Middle frontal gyrus (tissue), 1 donor: ENCODE measurements at regions not wholly inside any gene's neighbourhood (a gene's known extent, or its start where the extent isn't known, plus 50 kb on each side); places are given as distances from the start of the nearest gene placed in this dataset.
"Not testable (repeated sequence)": the region's sequence is repeated elsewhere in the genome, so short reads cannot be mapped to it uniquely, and the experiment has no call there.

ENCODE experiments used
- DNase-seq: peaks from one replicate; pipeline ENCODE4 v3.0.0-alpha.2; 2015; ENCODE audit warnings: low spot score; ENCODE audit errors: extremely low spot score

DNA sequence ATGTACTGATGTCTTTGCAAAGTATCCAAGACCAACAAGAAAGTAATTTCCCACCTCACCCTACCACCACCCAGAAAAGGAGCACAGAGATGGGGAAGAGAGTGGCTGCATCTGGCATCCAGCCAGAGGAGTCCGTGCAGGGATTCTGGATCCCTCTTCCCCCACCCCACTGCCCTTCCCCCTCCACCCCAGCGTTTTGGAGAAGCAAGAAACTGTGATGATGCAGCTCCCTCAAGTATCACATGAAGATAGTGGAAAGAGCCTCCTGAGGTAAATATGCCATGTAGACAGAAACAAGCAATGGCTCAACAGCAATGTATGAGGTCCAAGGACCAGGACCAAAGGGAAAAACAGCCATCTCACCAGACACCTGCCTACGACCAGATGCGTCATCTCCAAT lies 153.8 kb downstream of the DEPDC1B start:
- DNase-seq = no peak

DNA sequence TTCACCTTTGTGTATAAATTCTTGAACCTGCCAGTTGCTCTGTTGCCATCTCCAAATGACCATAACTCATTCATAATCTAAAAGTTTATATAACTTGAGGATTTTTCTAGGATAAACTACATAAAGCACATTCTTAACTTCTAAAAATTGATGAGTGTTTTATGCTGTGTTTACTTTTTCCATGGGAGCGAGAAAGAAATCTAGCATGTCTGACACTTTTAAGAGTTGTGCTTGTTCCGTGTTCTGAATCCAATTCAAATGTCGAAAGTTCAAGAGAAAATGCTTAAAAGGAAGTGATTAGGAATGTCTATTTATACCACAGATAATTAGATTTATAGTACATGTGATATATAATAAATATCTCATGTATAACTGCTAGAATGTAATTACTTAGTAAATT lies 154.4 kb downstream of the DEPDC1B start:
- no peak for DNase-seq

DNA sequence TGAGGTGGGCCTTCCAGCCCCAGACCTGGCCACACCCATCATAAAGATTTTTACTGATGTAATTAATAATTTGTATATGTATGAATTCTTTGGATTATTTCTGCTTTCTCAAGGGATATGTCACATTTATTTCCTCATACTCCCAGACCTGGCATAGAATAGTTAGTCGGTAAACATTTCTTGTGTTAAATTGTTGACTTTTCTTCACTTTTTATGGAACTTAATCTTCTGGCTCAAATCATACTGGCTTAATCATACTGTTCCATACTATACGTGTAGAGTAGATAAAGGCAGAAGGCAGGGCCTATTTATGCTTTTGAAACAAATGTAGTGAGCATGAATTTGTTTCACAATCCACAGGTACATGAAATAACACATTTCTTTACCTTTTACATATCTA lies 155.8 kb downstream of the DEPDC1B start:
- DNase-seq = no peak

DNA sequence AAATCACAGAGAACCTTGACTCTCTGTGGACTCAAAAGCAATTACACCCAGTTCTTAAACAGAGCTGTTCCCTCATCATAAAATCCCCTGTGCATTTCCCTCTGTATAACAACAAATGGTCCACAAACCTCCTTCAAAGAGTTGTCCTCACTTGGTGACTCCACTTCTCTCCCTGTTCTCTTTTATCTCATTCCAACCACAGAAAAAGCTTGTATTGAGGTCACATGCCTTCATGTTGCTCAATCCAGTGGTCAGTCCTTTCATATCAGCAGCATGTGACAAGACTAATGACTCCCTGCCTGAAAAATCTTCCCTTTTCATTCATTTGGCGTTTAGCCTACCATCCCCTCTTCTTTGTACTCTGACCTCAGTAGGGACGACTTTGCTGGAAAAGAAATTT lies 158.0 kb downstream of the DEPDC1B start:
- no peak for DNase-seq

DNA sequence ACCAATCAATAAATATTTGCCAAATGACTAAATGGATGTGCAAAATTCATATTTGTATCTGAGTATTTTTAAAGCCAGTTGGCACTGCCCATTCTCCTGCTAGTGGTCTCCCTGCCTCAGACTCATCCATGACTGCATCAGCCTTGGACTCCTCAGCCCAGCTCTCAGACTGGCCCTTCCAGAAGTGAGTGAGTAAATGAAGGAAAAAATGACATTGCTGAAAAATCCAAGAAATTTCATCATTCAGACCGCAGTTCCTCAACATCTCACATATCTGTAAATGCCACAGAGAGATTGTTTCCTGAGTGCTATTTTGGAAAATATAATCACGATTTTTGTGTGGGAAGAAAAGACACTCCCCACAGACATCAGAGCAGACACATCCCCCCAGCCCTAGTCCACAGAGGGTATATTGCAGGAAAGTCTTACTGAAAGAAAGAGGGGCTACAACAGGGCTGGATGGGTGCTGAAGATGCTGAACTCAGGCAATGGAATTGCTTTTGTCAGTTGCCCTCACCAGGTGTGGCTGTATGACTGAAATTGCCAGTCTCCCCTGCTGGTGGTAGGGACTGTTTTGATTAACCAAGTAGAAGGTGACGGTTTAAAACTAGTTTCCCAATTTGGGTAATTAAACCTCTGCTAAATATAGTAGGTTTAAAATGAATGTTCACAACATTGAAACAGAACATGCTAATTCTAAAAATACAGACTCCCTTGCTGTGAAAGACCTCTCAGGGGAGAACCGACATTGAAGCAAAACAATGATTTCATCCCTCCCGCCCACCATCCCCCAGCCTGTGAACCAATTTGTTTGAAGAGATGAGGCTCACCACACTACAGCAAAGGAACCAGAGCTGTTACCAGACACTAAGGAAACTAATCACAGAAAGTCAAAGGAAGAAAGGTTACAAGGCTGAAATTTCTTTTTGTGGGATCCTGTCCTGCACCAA lies 158.8 kb downstream of the DEPDC1B start:
- no peak for DNase-seq

DNA sequence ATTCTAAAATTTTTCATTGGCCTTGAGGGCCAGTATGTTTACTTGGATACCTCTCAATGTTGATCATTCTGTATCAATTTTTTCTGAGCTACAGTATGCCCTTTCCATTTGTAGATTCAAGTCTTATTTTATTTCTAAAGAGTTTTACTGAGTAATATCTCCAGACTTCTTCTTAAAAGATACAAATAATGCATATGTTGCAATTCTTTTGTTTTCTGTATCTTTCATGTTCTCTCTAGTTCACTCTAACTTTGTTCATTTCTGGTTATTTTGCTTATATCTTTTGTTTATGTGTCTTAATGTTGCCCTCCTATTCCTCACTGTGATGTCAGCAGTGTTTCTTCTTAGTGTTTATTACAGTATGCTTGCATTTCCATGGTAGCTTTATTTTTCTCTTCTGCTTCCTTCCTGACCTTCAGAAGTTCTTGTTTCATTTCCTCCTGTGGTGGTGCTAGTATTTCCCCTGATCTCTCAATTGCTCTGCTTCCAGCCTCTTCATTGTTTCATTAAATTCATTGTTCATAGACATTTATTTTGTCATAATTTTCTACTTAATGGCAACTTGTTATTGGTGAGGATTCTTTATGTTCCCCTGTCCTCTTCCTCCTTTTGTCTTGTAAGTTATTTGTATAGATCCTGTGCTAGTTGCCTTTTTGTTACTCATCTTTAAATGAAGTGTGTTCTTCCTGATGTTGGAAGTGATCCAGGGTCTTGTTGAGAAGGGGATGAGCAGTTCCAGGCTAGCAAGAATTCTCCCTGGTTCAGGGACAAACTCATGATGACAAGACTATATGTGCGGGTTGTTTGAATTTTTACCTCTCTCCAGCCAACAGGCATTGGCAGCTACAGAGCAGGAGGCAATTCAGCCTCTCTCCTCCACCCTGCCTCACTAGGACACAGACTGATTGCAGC lies 160.8 kb downstream of the DEPDC1B start:
- DNase-seq = no peak

DNA sequence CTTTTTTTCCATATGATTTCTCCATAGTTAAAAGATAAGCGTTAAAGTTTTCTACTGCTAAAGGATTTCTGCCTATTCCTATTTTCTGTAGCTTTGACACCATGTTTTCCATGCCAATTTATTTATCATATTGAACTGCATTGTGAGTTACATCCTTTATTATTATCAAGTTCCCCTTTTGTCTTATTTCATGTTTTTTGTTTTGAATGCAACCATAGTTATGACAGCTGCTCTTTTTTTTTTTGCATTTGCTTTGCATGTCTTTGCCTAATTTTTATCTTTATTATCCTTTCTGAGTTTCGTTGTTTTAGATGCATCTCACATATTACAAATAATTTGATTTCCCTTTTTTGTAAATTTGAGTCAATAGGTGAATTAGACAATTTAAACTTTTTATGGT lies 161.5 kb downstream of the DEPDC1B start:
- DNase-seq = no peak

DNA sequence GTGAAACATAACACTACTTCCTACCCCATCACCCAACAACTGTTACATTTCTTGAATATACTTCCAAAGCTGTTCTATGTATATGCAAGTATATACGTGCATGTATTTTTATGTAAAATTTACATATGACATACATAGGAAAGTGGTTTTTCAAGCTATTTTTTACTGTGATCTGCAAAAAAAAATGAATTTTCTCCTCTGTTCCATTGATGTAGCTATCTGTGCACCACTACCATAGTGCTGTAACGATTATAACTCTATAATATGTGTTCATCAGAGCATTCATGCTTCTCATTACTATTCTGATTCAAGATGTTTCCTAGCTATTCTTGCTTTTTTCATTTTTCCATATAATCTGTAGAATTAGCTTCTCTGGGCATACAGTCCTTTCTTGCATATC lies 164.0 kb downstream of the DEPDC1B start:
- DNase-seq = no peak

DNA sequence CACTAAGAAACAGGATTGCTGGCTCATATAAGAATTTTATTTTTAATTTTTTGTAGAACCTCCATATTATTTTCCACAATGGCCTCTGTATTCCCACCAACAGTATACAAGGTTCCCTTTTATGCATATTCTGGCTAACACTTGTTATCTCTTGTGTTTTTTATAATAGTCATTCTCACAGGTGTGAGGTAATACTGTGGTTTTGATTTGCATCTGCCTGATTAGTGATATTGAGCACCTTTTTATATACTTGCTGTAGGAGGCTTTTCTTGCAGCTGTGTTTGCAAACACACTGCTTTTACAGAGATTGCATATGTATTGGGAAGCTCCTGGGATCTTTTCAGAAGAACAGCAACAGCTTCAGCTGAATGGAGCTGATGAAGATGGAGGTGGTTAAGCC lies 164.8 kb downstream of the DEPDC1B start:
- DNase-seq = no peak

DNA sequence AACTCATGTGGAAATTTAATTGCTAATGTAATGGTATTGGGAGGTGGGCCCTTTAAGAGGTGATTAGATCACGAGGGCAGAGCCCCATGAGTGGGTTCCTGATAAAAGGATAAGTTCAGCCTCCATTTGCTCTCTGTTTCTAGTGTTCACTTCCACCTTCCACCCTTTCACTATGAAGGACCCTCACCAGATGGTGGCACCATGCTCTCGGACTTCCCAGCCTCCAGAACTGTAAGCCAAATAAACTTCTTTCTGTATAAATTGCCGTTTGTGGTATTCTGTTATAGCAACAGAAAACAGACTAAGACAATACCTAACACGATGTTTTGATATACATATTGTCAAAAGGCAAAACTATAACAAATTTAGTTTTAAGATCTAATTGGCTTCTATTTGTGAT lies 166.2 kb downstream of the DEPDC1B start:
- DNase-seq = no peak

DNA sequence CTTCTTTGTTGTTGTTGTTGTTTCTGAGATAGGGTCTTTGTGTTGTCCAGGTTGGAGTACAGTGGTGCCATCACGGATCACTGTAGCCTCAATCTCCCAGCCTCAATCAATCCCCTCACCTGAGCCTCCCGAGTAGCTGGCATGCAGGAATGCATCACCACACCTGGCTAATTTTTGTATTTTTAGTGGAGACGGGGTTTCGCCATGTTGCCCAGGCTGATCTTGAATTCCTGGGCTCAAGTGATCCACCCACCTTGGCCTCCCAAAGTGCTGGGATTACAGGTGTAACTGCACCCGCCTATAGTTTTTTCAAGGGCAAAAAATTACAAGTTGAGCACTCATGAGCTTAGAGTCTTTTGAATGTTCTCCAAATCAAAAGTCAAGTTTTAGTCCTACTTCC lies 167.2 kb downstream of the DEPDC1B start:
- DNase-seq = not testable (repeated sequence)

DNA sequence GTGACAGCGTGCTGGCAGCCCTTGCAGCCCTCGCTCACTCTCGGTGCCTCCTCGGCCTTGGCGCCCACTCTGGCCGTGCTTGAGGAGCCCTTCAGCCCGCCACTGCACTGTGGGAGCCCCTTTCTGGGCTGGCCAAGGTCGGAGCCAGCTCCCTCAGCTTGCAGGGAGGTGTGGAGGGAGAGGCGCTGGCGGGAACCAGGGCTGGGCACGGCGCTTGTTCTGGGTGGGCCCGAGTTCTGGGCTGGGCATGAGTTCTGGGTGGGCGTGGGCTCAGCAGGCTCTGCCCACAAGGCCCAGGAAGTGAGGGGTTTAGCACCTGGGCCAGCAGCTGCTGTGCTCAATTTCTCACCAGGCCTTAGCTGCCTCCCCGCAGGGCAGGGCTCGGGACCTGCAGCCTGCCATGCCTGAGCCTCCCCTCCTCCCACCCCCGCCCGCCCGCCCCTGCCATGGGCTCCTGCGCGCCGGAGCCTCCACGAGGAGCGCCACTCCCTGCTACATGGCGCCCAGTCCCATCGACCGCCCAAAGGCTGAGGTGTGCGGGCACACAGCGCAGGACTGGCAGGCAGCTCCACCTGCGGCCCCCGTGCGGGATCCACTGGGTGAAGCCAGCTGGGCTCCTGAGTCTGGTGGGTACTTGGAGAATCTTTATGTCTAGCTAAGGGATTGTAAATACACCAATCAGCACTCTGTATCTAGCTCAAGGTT lies 169.7 kb downstream of the DEPDC1B start:
- DNase-seq = not testable (repeated sequence)

DNA sequence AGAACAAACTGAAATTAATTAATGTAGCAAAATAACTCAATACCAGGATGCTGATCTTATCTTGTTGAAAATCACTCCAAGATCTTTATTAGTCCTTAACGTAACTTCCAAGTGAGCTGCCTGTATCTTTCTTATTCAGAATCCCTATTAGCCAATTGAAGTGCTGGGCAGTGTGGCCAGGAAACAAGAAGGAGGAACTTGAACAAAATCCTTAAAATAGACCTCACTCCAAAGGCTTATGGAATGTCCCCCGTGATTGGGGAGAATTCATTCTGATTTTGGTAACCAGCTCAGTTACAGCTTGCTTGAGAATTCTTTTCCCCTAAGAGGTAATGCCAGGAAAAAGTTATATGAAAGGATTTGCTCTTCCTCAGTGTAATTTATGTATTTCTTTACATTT lies 171.0 kb downstream of the DEPDC1B start:
- no peak for DNase-seq

DNA sequence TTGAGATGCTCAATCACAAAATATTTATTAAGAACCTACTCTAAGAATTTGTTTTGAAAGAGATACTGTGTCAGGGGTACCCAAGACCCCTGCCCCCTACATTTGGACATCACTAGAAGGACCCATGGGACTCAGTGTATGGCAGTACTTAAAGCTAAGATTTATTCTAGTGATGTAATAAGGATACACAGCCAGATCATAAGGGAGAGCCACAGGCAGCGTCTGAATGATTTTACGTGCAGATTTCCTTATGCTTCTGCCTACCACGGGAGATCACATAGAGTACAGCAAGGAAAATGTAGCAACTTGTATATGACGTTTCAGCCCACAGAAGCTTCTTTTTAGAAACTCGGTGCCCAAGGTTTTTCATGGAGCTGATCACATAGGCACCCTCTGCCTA lies 172.9 kb downstream of the DEPDC1B start:
- no peak for DNase-seq

DNA sequence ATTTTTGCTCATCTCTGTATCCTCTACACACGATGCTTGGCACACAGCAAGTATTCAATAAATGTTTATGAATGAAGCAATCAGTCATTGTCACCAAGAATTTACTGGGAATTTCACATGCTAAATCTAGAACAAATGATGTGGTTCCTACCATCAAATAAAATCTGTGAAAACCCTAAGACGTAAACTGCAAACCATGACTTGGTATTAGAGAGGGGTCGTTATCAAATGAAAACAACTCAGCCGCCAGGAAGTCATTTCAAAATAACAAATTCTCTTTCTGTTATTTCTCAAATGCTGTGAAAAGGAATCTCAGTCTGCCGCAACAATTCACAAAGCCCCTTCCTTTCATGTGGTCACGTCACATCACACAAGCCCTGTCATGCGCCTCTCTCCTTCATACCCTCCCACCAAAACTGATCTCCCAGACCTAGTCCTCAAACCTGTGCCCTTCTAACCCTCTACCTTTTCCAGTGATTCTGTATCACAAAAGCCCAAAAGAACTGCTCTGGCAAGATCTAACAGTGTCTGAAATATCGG lies 173.6 kb downstream of the DEPDC1B start:
- no peak for DNase-seq

DNA sequence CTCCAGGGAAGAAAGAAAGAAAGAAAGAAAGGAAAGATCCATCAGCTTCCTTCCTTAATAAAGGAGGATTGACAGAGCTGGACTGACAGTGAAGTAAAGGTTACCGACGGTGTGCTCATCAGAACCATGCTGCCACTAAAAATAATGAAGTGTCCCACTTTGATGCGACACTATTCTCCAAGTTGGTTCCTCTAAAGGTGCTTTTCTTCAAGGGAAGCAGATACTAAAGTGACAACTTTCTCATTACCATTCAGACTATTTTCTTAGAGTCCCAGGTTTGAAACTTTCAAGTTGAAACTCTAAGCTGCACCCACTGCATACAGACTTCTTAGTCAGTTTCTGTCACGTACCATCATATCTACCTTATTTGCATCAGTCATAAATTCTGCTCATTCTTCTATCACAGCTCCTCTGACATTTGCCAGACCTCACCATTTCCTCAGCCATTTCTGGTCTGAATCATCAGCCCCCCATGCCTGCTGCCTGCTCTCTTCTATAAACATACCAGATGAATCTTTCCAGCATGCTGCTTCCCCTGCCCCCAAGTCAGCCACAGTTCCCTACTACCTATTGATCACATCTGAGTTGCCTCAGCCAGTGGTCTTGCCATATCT lies 177.6 kb downstream of the DEPDC1B start:
- DNase-seq = no peak

DNA sequence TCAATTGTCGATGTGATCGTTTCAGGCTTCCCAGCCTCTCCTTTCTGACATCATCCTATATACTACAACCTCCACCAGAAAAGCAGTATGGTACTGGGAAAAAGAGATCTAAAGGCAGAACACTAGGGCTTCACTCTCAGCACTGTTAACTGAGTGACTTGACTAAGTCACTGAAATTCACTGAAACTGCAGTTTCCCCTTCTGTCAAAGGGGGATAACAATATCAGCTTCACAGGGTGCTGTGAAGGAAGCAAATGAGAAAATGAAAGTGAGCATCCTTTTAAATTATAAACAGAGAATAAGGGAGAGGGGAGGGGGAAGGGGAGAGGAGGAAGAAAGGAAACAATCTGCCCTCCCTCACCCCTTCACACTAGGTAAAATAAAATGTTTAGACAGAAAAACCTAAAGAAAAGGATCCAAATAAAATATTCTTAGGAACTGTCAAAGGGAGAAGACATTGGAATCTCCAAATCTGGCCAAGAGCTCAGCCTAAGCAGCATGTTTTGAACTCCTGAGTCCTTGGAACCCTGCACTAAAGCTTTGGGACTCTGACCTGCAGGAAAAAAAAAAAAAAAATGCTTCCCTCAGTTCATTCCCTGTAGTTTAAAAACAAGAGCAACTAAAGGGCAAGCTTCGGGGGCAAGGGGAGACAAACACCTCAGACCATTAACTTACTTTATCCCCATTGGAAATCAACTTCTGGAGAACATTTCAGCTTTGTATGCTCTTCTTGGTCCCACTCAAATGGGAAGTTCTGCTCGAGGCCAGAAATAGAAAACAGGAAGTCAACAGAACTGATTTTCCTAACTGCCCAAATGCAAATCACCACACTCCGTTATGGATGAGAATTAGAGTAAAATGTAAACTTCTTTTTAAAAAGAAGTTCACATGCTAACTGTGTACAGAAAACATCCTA lies 178.3 kb downstream of the DEPDC1B start:
- no peak for DNase-seq

DNA sequence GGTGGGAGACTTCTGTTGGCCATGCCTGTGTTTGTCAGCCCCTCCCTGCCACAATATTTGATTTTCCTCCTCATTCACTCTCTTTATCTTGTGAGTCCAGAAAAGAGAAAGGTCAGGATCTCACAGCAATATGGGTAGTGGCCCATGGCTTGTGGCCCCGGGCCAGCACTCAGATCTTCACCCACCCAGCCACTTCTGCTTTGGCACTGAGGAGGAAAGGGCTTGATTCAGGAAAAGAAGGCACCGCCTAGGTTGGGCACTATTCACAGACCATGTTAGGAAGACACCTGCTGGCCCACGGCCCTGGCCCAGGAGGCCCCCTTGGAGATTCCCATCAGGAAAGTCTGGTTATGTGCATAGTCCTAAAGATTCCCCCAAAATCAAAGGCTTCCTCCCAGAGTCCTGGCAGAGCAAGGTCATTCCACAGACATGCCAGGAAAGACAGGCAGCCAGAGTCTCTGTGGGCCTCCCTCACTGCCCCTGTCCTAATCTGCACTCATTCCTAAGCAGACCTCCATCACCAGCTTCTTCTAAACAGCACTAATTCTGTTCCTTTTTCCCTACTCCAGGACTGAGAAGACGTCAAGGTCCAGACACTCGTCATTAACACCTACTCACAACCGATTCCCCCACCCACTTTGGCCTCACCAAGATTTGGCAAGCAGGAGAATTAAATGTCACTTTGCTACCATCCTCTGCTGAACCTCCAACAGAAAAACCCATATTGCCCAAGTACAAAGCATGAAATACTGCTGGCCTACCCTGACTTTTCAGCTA lies 179.3 kb downstream of the DEPDC1B start:
- no peak for DNase-seq

DNA sequence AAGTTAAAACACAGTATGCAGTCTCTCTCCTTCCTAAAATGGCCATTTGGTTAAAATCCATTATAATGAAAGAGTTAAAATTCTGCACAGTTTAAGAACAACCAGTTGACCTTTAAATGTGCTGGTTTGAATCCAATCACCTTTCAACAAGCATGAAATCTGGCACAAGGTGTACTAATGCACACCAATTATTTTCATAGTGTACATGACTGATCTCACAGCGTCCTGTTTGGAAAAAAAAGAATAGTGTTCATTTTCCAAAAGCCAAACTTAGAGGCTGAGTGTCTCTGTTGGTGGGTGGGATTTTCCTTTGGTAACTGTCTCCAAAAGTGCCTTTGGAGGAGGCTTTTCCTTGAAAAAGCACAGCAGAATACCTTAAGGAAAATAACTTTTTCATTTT lies 180.6 kb downstream of the DEPDC1B start:
- DNase-seq = no peak
